ENCODE measurements at regions not wholly inside any gene's neighbourhood (a gene's known extent, or its start where the extent isn't known, plus 50 kb on each side); places are given as distances from the start of the nearest gene placed in this dataset.

GRCh38 chrX:55981603-55982002 lies 250.6 kb upstream of the KLF8 start:
- Histone ChIP-seq H3K4me1 (ENCODE audit: control insufficient read depth in 2 of 2, insufficient read depth in 2 of 2, low read length in 2 of 2) (peaks cover 4 to 5% of the 10 kb centered on the region in 2 donors), H3K9me3 (ENCODE audit: control extremely low read depth in 1 of 3, control insufficient read depth in 2 of 3, insufficient read depth in 1 of 3, low read length in 2 of 3) (no peaks in the 10 kb centered on the region), H3K79me2 (ENCODE audit: control insufficient read depth, insufficient read depth, low read length) (no peaks in the 10 kb centered on the region), H2AFZ (ENCODE audit: insufficient read depth, low read depth, low read length, poor library complexity, severe bottlenecking) (no peak overlapping the region), H3K36me3 (replicated peaks in 1 of 2; ENCODE audit: control extremely low read depth in 1 of 2, control insufficient read depth in 1 of 2, extremely low read depth in 1 of 2, insufficient read depth in 2 of 2, low read length in 1 of 2) (no peaks in the 10 kb centered on the region), H3K27me3 (replicated peaks in 1 of 4; ENCODE audit: control extremely low read depth in 1 of 4, control insufficient read depth in 3 of 4, insufficient read depth in 4 of 4, low read length in 3 of 4) (no peaks in the 10 kb centered on the region), H3K4me3 (ENCODE audit: control extremely low read depth in 1 of 5, extremely low read depth in 1 of 5, insufficient read depth in 1 of 5, low read depth in 2 of 5, low read length in 4 of 5) (no peak overlapping the region), H3K27ac (ENCODE audit: low read length in 2 of 2) (no peak overlapping the region), H3K9ac (ENCODE audit: low read length) (no peak overlapping the region), H3K4me2 (replicated peaks; ENCODE audit: low read depth, low read length, poor library complexity, severe bottlenecking) (no peak overlapping the region), H4K20me1 (ENCODE audit: control insufficient read depth, insufficient read depth, low read length, poor library complexity, severe bottlenecking) (no peaks in the 10 kb centered on the region)
- ChIA-PET POLR2A (no interaction called here), CTCF (no interaction called here)
- Mint-ChIP-seq H3K4me3 (no peak overlapping the region), H3K4me1 (peaks cover 19% of the 10 kb centered on the region), H3K27ac (peak overlapping the region; percentile 71), H3K27me3 (no peaks in the 10 kb centered on the region), H3K9me3 (ENCODE audit: insufficient read depth) (peaks cover 9% of the 10 kb centered on the region)
- no CpG with 5 or more reads among the region's 1 CpG for WGBS (ENCODE audit: insufficient coverage)
- intact Hi-C loops (cut with micrococcal nuclease): no loop called here
- DNase-seq (no peak), ATAC-seq (ENCODE audit: low read depth) (no peak)
- TF ChIP-seq EZH2 (IDR thresholded peaks at IDR 0.05; ENCODE audit: borderline replicate concordance, insufficient read depth, low read depth, low read length, poor library complexity, severe bottlenecking) (no peak), CTCF (IDR thresholded peaks at IDR 0.05) (no peak)

DNA sequence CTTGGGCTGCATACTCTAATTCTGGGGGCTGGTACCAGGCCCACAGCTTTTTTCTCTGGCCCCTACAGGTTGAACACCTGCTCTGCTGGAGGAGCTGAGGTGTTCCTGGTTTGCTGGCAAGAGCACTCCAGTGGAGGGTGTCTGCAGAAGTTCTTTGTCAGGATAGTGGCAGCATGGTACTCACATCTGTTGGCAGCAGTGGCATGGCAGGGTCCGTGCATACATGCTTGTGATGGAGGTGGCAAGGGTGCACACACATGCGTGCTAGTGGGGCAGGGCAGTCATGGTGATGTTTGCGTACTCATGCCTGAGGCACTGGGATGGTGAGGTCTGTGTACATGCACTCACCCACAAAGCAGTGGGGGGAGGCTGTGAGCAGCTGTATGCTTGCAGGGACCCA lies 235.5 kb upstream of the KLF8 start:
- no peak for ATAC-seq (ENCODE audit: low read depth)
- H3K9me3 Mint-ChIP-seq (ENCODE audit: insufficient read depth): peaks cover 2% of the 10 kb centered on the region

More for the DNA sequence above, 235.5 kb upstream of the KLF8 start:
- Histone ChIP-seq H3K9ac (ENCODE audit: low read length) (no peak overlapping the region), H3K4me1 (ENCODE audit: control insufficient read depth in 2 of 2, insufficient read depth in 2 of 2, low read length in 2 of 2) (peaks cover 0 to 4% of the 10 kb centered on the region in 2 donors), H3K9me3 (ENCODE audit: control extremely low read depth in 1 of 3, control insufficient read depth in 2 of 3, insufficient read depth in 1 of 3, low read length in 2 of 3) (peaks cover 0 to 5% (median 0%) of the 10 kb centered on the region in 3 donors), H4K20me1 (ENCODE audit: control insufficient read depth, insufficient read depth, low read length, poor library complexity, severe bottlenecking) (no peaks in the 10 kb centered on the region), H3K4me3 (ENCODE audit: control extremely low read depth in 1 of 5, extremely low read depth in 1 of 5, insufficient read depth in 1 of 5, low read depth in 2 of 5, low read length in 4 of 5) (no peak overlapping the region), H3K27me3 (replicated peaks in 1 of 4; ENCODE audit: control extremely low read depth in 1 of 4, control insufficient read depth in 3 of 4, insufficient read depth in 4 of 4, low read length in 3 of 4) (no peaks in the 10 kb centered on the region), H3K79me2 (ENCODE audit: control insufficient read depth, insufficient read depth, low read length) (peaks cover 26% of the 10 kb centered on the region), H3K4me2 (replicated peaks; ENCODE audit: low read depth, low read length, poor library complexity, severe bottlenecking) (no peak overlapping the region), H3K36me3 (replicated peaks in 1 of 2; ENCODE audit: control extremely low read depth in 1 of 2, control insufficient read depth in 1 of 2, extremely low read depth in 1 of 2, insufficient read depth in 2 of 2, low read length in 1 of 2) (no peaks in the 10 kb centered on the region), H2AFZ (ENCODE audit: insufficient read depth, low read depth, low read length, poor library complexity, severe bottlenecking) (no peak overlapping the region), H3K27ac (ENCODE audit: low read length in 2 of 2) (no peak overlapping the region)
- Mint-ChIP-seq H3K27ac (no peak overlapping the region), H3K27me3 (no peaks in the 10 kb centered on the region), H3K4me3 (no peak overlapping the region), H3K4me1 (peaks cover 27% of the 10 kb centered on the region)
- WGBS (ENCODE audit: insufficient coverage): 100% methylated on average over 2 of the region's 3 CpGs
- CTCF ChIA-PET: no interaction called here
- POLR2A ChIA-PET: no interaction called here
- intact Hi-C loops (cut with micrococcal nuclease): no loop called here
- TF ChIP-seq EZH2 (IDR thresholded peaks at IDR 0.05; ENCODE audit: borderline replicate concordance, insufficient read depth, low read depth, low read length, poor library complexity, severe bottlenecking) (no peak), CTCF (IDR thresholded peaks at IDR 0.05) (no peak)
- peak; percentile 1 for DNase-seq
